ENCODE measurements at regions not wholly inside any gene's neighbourhood (a gene's known extent, or its start where the extent isn't known, plus 50 kb on each side); places are given as distances from the start of the nearest gene placed in this dataset.

DNA sequence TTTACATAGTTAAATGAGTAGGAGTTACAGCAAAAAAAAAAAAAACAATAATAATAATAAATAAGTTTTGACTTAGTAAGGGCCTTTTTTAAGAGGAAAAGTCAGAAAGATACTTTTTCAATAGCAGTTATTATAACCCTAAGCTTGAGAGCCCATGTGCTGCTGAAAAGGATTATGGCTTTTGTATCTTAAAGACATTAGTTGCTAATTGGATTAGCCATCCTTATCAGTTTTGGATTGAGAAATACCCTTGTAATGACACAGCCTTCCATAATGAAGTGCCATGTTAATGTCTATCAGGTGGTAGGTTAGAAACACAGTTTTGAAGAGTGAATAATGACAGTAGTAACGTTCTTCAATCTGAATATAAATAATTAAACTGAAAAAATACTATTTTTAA, 554.0 kb downstream of the RIT2 start:
- no peak for TF ChIP-seq CTCF (IDR thresholded peaks at IDR 0.05)
- TF ChIP-seq POLR2A (IDR thresholded peaks at IDR 0.05) = no peak
- no peak for TF ChIP-seq POLR2AphosphoS5 (IDR thresholded peaks at IDR 0.05)
- no peak for TF ChIP-seq EP300 (IDR thresholded peaks at IDR 0.05)

Data from upper lobe of left lung (tissue), 4 donors.